ENCODE measurements at regions not wholly inside any gene's neighbourhood (a gene's known extent, or its start where the extent isn't known, plus 50 kb on each side); places are given as distances from the start of the nearest gene placed in this dataset.
"Not testable (repeated sequence)": the region's sequence is repeated elsewhere in the genome, so short reads cannot be mapped to it uniquely, and the experiment has no call there.

- DNase-seq = no peak
Observed at GRCh38 chr1:114260805-114261484, 107.3 kb upstream of the SYT6 start.

GRCh38 chr1:114259511-114260160 is 106.0 kb upstream of the SYT6 start:
- DNase-seq = no peak

GRCh38 chr1:114258633-114259032 is 105.0 kb upstream of the SYT6 start:
- no peak for DNase-seq

DNA sequence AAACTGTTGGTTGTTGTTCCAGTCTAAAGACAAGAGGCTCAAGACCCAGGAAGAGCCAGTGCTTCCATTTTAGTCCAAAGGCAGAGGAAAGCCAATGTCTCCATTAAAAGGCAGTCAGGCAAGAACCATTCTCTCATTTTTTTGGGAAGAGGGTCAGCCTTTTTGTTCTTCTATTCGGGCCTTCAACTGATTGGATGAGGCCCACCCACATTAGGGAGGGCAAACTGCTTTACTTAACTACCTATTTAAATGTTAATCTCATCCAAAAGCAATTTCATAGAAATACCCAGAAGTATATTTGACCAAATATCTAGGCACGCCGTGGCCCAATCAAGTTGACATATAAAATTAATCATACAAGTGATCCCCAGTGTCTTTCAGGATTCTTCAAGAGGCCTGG is 104.4 kb upstream of the SYT6 start:
- DNase-seq = no peak

DNA sequence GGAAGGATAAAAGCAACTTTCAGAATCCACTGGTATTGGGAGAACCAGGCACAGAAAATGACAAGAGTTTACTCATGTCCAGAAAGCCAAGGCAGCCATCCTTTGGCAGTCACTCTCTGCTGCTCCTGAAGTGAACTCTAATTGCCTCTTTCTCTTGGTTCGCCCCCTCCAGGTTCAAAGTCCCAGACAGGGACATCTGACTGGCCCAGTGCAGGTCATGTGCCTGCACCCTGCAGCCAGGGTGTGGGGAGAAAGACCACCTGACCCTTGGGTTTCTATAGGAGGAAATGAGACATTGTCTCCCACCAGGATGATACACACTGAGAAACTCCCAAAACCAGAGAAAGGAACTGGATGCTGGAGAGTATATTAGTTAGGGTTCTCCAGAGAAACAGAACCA is 103.9 kb upstream of the SYT6 start:
- no peak for DNase-seq

- DNase-seq = no peak
Observed at GRCh38 chr1:114253900-114254299, 100.2 kb upstream of the SYT6 start.

DNA sequence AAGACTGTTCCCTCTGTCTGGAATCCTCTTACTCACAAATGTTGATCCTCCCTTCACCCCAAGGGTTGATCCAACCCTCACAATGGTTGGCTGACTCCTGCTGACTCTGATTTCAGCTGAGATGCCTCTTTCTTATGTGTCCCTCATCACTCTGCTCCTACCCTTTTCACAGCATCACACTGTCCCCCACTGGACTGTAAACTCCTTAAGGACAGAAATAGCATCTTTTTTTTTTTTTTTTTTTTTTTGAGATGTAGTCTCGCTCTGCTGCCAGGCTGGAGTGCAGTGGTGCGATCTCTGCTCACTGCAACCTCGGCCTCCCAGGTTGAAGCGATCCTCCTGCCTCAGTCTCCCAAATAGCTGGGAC is 97.9 kb upstream of the SYT6 start:
- no peak for DNase-seq

DNA sequence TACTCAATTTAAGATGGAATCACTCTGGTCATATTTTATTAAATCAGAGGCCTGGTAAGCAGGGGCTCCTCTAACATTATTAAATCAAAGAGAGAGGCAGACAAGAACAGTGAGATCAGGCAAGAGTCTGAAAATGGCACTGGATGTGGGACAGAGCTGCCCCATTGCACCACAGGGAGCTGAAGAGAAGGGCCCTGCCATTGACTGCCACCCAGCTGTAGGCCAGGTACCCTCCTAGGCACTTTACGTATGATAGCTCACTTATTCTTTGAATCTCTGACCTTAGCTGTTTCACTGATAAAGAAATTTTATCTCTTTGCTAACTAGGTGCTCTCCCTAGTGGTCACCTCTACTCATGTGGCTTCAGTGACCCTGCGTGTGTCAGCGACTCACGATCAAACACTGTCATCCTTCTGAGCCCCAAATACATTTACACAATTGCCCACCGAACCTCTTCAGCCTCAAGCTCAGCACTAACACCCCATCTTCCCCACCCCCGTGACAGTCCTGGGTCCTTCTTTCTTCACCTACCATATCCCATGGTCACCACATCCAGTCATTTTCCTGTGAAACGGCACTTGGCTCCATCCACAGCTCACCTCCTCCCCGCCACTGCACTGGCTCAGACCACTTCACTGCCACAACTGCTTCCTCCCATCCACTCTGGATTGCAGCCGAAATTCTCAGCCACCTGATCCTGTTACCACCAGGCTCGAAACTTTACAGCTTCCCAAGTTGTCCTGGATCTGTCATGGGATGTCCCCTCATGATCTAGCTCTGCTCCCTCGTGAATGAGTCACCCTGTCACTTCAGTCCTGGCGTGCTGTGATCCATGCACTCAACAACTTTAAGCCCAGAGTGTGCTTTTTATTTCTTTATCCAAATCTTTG is 97.3 kb upstream of the SYT6 start:
- no peak for DNase-seq

DNA sequence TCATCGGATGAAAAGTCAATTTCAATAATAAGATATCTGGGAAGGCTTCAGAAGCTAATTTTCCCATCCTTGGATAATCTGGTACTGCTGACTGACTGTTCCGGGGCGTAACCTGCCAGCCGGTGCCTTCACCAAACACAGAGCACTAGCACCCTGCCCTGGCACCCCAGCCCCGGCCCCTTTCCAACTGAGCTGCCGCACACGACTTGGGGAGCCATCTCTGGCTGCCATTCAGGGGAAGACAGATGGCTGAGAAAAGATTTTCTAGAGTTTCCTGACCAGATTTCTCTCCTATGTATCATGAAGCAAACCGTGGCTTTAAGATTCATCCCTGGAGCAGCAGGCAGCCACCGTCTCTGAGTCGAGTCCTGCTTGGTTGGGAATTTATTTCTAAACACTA is 96.0 kb upstream of the SYT6 start:
- no peak for DNase-seq

DNA sequence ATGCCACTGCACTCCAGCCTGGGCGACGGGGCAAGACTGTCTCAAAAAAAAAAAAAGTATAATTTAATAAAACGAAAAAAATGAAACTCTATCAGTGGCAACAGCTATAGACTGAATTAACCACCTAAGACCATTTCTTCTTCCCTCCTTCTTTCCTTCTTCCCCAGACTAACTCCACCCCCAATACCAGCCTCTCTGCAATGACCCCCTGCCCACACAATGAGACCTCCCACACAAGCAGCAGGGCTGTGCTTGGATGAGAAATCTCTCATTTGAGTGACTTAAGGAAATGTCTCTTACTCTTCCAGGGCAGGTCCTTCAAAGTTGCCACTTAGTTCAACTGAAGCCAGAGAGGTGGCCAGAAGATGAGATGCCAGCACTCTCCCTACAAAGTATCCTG is 94.5 kb upstream of the SYT6 start:
- no peak for DNase-seq

- not testable (repeated sequence) for DNase-seq
Observed at GRCh38 chr1:114242531-114243210, 89.0 kb upstream of the SYT6 start.

DNA sequence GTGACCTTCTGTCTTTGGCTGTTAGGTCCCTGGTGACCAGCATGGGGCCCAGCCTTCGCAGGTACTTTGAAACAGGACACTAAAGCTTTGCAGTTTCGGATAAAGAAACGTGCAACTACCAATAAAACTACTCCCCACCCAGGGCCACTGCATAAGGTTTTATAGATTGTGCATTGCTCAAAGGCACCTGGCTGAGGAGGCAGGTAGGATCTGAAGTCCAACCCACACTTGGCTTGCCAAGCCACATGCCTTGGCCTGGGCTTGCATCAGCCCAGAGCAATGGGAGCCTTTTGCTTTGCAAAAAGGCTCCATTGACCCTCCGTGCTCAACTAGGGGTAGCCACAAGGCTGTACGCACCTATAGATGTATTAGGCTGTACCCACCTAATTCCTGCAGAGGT is 84.4 kb upstream of the SYT6 start:
- DNase-seq = no peak

GRCh38 chr1:114236517-114236916 is 82.8 kb upstream of the SYT6 start:
- DNase-seq = no peak

GRCh38 chr1:114235960-114236359 is 82.3 kb upstream of the SYT6 start:
- no peak for DNase-seq

DNA sequence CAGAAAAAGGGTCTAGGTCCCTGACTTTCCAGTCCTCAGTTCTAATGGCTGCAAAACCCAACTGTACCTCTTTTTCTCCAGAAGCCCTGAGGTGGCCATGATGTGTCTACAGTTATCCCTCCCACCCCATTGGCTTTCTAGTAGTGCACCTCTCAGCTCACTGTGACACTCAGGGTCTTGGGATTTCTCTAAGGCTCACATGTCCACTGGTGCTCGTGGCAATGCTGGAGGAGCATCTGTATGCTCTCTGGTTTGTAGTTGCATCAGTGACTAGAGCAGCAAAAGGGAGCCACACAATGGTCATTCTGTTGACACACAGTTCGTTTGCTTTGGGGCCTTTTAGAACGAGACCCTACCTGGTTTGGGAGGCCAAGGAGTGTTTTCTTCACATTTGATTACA is 81.6 kb upstream of the SYT6 start:
- no peak for DNase-seq

DNA sequence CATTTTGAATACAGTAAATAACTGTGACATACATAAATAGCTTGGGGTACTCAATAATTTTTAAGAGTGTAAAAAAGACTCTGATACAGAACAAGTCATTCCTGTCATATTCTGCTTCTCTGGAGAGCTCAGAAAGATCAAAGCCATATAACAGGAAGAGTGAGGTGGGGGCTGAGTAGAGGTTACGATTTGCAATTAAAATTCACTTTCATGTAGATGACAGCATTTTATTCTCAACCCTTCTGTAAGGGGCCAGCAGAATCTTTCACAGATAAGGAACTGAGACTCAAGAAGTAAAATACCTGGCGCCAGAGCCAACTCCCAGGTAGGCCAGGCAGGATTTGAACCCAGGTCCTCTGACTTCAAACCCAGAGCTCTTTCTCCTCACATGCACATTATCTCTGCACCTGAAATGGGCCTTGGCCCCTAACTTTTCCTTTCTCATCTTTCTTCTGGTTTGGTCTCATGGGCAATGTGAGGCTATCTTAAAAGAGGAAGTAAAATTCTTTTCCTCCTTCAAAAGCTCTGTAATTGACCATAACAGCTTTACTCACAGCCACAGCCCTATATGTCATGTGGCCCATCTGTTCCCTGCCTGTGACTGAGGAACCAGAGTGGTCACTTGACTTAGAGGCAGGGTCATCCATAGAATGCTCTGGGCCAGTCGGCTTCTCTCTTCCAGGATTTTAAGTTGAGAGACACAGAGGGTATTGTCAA is 80.9 kb upstream of the SYT6 start:
- no peak for DNase-seq

DNA sequence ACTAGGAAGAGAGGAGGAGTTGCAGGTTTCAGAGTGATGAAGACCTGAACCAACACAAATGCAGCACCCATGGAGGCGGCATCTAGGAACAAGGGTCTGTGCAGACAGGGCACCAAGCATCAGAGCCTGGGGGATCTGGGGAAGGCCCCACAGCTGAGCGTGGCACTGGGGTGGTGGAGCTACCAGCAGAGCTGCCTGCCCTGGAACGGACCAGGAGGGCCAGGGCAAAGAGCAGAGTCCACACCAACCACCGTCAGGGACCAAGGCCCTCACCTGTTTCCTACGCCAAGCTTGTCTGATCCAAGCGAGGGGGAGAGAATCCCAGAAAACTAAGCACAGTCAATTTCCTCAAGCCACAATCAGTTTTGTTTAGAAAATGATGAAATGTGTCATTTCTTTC is 79.0 kb upstream of the SYT6 start:
- no peak for DNase-seq

DNA sequence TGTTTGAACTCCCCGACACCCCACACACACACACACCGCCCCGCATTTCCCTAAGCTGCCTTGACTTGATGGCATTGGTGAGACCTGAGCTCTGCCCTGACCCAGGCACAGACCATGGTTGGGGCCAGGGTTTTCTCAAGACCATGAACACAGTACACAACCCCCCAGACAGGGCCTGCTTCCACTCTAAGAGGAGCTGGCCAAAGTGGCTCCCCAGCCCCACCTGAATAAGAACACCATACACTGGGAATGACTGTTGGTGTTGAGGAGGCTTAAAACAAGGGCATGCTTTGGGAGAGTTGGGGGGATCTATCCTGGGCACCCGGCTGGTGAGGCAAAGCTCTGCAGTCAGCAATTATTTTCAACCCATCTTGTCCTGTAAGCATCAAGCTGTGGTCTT is 77.6 kb upstream of the SYT6 start:
- DNase-seq = no peak

DNA sequence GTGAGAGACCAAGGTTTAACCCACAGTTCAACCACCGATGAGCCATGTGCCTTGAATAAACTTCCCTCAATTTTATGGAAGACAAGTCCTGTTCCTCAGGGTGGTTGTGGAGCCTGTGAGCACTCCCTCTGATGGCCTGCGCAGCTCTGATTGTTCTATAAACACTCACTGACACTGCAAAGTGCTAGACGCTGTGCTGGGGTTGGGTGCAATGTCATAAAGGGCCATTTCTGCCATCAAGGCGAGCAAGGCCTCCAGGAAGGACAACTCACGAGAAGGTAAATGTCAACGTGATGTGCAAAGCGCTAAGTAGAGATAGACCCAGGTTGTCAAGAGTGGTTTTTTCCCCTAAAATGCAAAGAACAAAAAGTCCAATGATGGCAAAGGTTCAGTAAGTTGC is 75.7 kb upstream of the SYT6 start:
- no peak for DNase-seq

GRCh38 chr1:114227059-114227458 is 73.4 kb upstream of the SYT6 start:
- no peak for DNase-seq

DNA sequence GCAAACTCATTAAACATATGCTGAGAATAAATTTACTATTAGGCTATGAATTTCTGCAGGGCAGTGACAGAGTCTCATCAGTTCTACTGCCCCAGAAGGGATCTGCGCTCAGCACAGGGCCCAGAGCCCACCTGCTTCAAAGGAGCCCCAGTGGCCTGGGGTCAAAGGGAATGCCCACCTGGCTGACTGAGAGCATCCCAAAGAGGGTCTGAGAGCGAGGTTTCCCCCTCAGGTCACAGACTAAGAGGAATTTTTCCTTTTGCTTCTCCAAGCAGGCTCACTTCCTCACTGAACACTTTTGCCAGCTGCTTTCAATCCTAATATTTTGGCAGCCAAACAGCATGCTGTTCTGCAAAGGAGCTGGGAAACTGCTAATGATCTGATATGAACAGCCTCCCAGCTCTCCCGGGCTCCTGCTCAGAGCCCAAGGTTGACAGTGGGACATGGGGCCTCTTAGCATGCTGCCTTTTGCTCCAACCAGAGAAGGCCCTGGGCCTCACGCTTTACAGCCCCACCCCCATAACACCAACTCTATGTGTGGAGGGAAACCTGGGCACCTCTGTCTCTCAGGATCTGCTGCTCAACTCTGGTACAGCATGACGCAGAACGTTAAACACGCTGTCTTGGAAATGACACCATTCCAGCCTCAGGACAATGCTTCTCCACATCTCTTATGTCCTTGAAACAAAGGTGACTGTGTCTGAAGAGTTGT is 70.7 kb upstream of the SYT6 start:
- no peak for DNase-seq

DNA sequence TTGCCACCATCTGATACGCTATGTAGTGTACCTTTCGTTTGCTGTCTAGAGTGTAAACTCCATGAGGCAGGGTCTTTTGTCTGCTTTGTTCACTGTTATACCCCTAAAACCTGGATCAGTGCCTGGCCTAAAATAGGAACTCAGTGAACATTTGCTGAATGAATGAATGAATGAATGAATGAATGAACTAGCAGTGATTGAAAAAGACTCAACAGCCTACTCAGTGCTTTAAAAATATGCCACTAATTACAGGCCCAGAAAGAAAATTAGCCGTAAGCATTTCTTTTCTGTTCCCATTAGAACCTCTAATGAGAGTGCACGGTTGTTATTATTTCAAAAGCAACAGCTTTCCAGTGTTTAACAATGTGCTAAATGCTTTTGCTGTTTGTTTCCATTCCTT is 69.3 kb upstream of the SYT6 start:
- DNase-seq = no peak

All from fibroblast of skin of right quadriceps (primary cell).